Hematopoietic multipotent progenitor cell treated with erythropoietin and hydrocortisone succinate and interleukin-3 and kit ligand, for 8 days (in vitro differentiated cells): ENCODE measurements at regions not wholly inside any gene's neighbourhood (a gene's known extent, or its start where the extent isn't known, plus 50 kb on each side); places are given as distances from the start of the nearest gene placed in this dataset.
"Not testable (repeated sequence)": the region's sequence is repeated elsewhere in the genome, so short reads cannot be mapped to it uniquely, and the experiment has no call there.

ENCODE experiments used
- DNase-seq: peaks from one replicate; pipeline ENCODE4 v3.0.0-alpha.2; 2015

DNA sequence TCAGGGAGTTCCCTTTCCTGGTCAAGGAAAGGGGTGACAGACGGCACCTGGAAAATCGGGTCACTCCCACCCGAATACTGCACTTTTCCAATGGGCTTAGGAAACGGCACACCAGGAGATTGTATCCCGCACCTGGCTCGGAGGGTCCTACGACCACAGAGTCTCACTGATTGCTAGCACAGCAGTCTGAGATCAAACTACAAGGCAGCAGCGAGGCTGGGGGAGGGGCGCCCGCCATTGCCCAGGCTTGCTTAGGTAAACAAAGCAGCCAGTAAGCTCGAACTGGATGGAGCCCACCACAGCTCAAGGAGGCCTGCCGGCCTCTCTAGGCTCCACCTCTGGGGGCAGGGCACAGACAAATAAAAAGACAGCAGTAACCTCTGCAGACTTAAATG is 389.7 kb downstream of the SRGAP2C start:
- not testable (repeated sequence) for DNase-seq

DNA sequence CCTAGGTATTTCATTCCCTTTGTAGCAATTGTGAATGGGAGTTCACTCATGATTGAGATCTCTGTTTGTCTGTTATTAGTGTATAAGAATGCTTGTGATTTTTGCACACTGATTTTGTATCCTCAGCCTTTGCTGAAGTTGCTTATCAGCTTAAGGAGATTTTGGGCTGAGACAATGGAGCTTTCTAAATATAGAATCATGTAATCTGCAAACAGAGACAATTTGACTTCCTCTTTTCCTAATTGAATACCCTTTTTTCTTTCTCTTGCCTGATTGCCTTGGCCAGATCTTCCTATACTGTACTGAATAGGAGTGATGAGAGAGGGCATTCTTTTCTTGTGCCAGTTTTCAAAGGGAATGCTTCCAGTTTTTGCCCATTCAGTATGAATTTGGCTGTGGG is 398.1 kb downstream of the SRGAP2C start:
- not testable (repeated sequence) for DNase-seq

GRCh38 chr1:121586369-121587229 is 401.8 kb downstream of the SRGAP2C start:
- no peak for DNase-seq

GRCh38 chr1:121587230-121587569 is 402.4 kb downstream of the SRGAP2C start:
- DNase-seq, result no peak

DNA sequence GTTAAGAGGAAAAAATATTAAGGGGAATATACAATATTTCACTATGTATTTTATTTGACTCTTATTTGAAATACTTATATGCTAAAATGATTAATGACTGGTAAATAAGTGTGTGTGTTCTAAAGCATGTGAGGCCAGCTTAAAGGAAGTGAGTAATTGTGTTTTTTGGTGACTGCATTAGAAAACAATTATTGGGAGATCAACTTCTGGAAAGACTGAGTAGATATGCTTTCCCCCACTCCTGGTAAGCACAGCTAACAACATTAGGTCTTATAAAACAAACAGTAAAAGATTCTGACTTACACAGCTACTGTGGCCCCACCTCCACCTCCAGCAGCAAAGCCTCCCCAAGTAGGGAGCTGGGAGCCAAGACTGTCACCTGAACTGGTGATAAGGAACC is 403.0 kb downstream of the SRGAP2C start:
- no peak for DNase-seq

GRCh38 chr1:121594096-121594495 is 409.3 kb downstream of the SRGAP2C start:
- no peak for DNase-seq

DNA sequence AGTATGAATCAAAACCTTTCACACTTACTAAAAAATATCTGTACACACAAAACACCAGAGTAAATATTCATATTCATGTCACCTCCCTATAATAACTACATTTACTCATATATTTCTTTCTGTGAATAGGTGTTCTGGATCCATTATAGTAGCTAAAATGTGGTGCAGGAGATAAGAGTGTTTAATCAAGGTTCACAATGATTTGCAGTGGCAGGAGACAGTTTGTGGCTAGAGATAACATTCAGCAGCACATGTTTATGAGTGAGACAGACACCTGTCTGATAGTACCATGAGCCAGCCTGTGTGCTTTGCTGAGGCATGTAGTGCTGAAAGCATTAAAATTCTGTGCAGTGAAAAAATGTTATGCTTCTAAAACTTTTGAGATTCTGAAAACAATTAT is 410.3 kb downstream of the SRGAP2C start:
- DNase-seq, result peak; percentile 85

DNA sequence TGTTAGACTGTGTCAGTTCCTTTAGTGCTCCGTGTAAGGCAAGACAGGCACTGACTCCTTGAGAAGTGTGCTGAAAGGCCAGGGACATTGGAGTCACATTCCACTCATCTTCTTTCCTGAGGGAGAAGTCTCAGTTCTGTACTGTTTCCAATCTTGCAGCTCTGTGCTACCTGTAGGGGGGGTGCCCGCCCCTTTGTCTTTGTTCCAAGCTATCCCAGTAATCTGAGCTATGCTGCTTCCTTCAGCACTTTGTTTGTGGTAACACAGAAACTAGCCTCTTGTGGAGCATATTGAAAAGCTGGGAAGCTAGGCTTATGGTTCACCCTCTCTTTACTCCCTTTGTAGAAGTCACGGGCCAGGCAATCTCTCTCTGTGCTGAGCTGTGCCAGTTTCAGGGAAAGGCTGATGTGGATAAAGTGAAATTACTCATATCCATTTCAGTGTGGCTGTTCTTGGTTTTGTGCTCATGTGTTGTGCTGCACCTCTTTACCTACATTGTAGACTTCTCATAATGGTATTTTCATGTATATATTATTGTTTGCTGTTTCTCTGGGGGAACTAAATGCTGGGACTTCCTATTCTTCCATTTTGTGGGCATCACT is 420.2 kb downstream of the SRGAP2C start:
- DNase-seq, result not testable (repeated sequence)

DNA sequence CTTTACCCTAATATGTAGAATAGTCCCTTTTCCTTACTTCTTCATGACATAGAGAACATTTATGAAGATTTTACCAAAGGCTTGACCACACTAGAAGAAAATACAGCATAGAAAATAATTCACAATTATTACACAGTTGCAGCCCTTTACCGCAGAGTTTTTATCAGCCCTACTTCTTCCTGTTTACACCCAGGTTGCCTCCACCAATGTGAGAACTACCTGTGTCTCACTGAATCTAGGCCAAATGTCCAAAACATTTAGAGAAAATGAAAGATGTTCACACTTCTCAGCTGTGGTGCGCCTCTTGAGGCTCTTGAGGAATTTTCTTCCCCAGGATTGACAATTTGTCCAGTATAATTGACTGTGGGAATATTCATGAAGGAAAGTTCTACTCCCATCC is 422.7 kb downstream of the SRGAP2C start:
- not testable (repeated sequence) for DNase-seq
